ENCODE measurements at regions not wholly inside any gene's neighbourhood (a gene's known extent, or its start where the extent isn't known, plus 50 kb on each side); places are given as distances from the start of the nearest gene placed in this dataset.

DNA sequence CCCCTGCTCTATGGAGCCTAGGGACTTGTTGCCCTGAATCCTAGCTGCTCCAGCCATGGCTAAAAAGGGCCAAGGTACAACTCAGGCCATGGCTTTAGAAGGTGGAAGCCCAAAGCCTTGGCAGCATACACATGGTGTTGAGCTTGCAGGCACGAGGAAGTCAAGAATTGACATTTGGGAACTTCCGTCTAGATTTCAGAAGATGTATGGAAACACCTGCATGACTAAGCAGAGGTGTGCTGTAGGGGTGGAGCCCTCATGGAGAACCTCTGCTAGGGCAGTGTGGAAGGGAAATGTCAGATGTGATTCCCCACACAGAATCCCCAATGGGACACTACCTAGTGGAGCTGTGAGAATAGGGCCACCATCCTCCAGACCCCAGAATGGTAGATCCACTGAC, 95.1 kb upstream of the TMEM170B start:
- Histone ChIP-seq H2AFZ (ENCODE audit: low read depth) (no peak overlapping the region), H3K27ac (ENCODE audit: low read depth in 2 of 2, low read length in 1 of 2) (no peak overlapping the region), H3K4me2 (no peak overlapping the region), H4K20me1 (ENCODE audit: insufficient read depth) (no peaks in the 10 kb centered on the region), H3K9me3 (0 out of 2 replicates have a peak, but pooled peaks cover 9% of the 10 kb centered on the region), H3K9ac (no peak overlapping the region), H3K9me2 (no peaks in the 10 kb centered on the region; the same call in 1 of the 2 replicates), H3K79me2 (ENCODE audit: insufficient read depth) (no peaks in the 10 kb centered on the region), H3F3A (replicated peaks; ENCODE audit: insufficient read depth) (no peaks in the 10 kb centered on the region), H3K27me3 (ENCODE audit: insufficient read depth) (no peaks in the 10 kb centered on the region), H3K4me3 (ENCODE audit: low read depth in 2 of 2, low read length in 1 of 2) (no peak overlapping the region), H3K4me1 (ENCODE audit: control insufficient read depth in 1 of 2, insufficient read depth in 2 of 2, low read depth in 1 of 2, low read length in 1 of 2) (no peaks in the 10 kb centered on the region), H3K36me3 (replicated peaks in 1 of 2; ENCODE audit: control insufficient read depth in 1 of 2, insufficient read depth in 2 of 2, low read length in 1 of 2) (no peaks in the 10 kb centered on the region)
- ChIA-PET CTCF (no interaction called here), POLR2A (no interaction called here)
- no peak for DNase-seq
- TF ChIP-seq GATA2 (CRISPR knock-in tag; IDR thresholded peaks at IDR 0.05) (no peak), FOSL2 (IDR thresholded peaks at IDR 0.05; ENCODE audit: borderline replicate concordance, low read depth) (no peak), GABPA (IDR thresholded peaks at IDR 0.05; ENCODE audit: low read depth) (no peak), FOXJ3 (CRISPR knock-in tag; IDR thresholded peaks at IDR 0.05) (no peak), EZH2phosphoT487 (IDR thresholded peaks at IDR 0.05; ENCODE audit: borderline replicate concordance, low read depth) (no peak), TEAD4 (IDR thresholded peaks at IDR 0.05; ENCODE audit: borderline replicate concordance, insufficient read depth) (no peak), NFIC (IDR thresholded peaks at IDR 0.05; ENCODE audit: borderline replicate concordance) (no peak), NRF1 (IDR thresholded peaks at IDR 0.05; ENCODE audit: low read depth, low read length) (no peak), RFX5 (IDR thresholded peaks at IDR 0.05; ENCODE audit: low read length) (no peak), FOXM1 (IDR thresholded peaks at IDR 0.05; ENCODE audit: low read depth) (no peak), TAF1 (IDR thresholded peaks at IDR 0.05; ENCODE audit: borderline replicate concordance, low read depth, low read length) (no peak), JUND (IDR thresholded peaks at IDR 0.05) (no peak)
- TF ChIP-seq, protein P1, sequence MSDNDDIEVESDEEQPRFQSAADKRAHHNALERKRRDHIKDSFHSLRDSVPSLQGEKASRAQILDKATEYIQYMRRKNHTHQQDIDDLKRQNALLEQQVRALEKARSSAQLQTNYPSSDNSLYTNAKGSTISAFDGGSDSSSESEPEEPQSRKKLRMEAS (IDR thresholded peaks at IDR 0.05; ENCODE audit: low read depth), result no peak
- TF ChIP-seq, protein P2, sequence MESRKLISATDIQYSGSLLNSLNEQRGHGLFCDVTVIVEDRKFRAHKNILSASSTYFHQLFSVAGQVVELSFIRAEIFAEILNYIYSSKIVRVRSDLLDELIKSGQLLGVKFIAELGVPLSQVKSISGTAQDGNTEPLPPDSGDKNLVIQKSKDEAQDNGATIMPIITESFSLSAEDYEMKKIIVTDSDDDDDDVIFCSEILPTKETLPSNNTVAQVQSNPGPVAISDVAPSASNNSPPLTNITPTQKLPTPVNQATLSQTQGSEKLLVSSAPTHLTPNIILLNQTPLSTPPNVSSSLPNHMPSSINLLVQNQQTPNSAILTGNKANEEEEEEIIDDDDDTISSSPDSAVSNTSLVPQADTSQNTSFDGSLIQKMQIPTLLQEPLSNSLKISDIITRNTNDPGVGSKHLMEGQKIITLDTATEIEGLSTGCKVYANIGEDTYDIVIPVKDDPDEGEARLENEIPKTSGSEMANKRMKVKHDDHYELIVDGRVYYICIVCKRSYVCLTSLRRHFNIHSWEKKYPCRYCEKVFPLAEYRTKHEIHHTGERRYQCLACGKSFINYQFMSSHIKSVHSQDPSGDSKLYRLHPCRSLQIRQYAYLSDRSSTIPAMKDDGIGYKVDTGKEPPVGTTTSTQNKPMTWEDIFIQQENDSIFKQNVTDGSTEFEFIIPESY (IDR thresholded peaks at IDR 0.05; ENCODE audit: borderline replicate concordance, low read depth), result no peak
- TF ChIP-seq, protein P3, sequence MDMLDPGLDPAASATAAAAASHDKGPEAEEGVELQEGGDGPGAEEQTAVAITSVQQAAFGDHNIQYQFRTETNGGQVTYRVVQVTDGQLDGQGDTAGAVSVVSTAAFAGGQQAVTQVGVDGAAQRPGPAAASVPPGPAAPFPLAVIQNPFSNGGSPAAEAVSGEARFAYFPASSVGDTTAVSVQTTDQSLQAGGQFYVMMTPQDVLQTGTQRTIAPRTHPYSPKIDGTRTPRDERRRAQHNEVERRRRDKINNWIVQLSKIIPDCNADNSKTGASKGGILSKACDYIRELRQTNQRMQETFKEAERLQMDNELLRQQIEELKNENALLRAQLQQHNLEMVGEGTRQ (IDR thresholded peaks at IDR 0.05; ENCODE audit: borderline replicate concordance, low read depth, low read length), result no peak
- TF ChIP-seq, protein P4, sequence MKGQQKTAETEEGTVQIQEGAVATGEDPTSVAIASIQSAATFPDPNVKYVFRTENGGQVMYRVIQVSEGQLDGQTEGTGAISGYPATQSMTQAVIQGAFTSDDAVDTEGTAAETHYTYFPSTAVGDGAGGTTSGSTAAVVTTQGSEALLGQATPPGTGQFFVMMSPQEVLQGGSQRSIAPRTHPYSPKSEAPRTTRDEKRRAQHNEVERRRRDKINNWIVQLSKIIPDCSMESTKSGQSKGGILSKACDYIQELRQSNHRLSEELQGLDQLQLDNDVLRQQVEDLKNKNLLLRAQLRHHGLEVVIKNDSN (IDR thresholded peaks at IDR 0.05; ENCODE audit: borderline replicate concordance, low read depth), result no peak
- TF ChIP-seq, protein P5, sequence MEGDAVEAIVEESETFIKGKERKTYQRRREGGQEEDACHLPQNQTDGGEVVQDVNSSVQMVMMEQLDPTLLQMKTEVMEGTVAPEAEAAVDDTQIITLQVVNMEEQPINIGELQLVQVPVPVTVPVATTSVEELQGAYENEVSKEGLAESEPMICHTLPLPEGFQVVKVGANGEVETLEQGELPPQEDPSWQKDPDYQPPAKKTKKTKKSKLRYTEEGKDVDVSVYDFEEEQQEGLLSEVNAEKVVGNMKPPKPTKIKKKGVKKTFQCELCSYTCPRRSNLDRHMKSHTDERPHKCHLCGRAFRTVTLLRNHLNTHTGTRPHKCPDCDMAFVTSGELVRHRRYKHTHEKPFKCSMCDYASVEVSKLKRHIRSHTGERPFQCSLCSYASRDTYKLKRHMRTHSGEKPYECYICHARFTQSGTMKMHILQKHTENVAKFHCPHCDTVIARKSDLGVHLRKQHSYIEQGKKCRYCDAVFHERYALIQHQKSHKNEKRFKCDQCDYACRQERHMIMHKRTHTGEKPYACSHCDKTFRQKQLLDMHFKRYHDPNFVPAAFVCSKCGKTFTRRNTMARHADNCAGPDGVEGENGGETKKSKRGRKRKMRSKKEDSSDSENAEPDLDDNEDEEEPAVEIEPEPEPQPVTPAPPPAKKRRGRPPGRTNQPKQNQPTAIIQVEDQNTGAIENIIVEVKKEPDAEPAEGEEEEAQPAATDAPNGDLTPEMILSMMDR (IDR thresholded peaks at IDR 0.05), result no peak
- TF ChIP-seq, protein P6, sequence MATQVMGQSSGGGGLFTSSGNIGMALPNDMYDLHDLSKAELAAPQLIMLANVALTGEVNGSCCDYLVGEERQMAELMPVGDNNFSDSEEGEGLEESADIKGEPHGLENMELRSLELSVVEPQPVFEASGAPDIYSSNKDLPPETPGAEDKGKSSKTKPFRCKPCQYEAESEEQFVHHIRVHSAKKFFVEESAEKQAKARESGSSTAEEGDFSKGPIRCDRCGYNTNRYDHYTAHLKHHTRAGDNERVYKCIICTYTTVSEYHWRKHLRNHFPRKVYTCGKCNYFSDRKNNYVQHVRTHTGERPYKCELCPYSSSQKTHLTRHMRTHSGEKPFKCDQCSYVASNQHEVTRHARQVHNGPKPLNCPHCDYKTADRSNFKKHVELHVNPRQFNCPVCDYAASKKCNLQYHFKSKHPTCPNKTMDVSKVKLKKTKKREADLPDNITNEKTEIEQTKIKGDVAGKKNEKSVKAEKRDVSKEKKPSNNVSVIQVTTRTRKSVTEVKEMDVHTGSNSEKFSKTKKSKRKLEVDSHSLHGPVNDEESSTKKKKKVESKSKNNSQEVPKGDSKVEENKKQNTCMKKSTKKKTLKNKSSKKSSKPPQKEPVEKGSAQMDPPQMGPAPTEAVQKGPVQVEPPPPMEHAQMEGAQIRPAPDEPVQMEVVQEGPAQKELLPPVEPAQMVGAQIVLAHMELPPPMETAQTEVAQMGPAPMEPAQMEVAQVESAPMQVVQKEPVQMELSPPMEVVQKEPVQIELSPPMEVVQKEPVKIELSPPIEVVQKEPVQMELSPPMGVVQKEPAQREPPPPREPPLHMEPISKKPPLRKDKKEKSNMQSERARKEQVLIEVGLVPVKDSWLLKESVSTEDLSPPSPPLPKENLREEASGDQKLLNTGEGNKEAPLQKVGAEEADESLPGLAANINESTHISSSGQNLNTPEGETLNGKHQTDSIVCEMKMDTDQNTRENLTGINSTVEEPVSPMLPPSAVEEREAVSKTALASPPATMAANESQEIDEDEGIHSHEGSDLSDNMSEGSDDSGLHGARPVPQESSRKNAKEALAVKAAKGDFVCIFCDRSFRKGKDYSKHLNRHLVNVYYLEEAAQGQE (IDR thresholded peaks at IDR 0.05; ENCODE audit: low read depth, low read length), result no peak
- no CpG with 5 or more reads among the region's 2 CpGs for WGBS (ENCODE audit: low lambda C conversion rate)
